ENCODE measurements at regions not wholly inside any gene's neighbourhood (a gene's known extent, or its start where the extent isn't known, plus 50 kb on each side); places are given as distances from the start of the nearest gene placed in this dataset.

DNA sequence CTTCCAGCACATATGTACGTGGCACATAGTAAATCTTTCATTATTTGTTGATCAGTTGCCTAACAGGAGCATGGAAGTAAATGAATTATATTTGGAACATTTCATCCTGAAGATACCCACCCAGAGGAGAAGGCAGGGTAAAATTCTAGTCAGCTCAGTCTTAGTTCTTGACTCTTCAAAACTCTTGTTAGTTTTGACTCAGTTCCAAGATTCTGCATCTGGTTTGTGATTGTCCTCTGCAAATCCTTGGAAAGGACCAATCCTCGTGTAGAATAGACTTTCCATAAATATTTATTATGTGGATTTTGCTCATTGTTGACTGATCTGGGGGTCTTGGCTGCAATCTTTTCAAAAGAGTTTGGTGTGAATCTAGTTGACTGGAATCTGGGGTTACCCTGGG is 257.5 kb upstream of the FAT1 start:
- intact Hi-C loops (cut with DNase I, micrococcal nuclease), result no loop called here
- H3K36me3 Mint-ChIP-seq (ENCODE audit: low read depth), result no peaks in the 10 kb centered on the region
- H3K9me3 Mint-ChIP-seq, result peaks cover 4% of the 10 kb centered on the region
- no peak for TF ChIP-seq CTCF (IDR thresholded peaks at IDR 0.05)
- H3K36me3 ChIP-seq (ENCODE audit: insufficient read depth, low read length), result no peaks in the 10 kb centered on the region
- no peak overlapping the region for H3K4me3 ChIP-seq (ENCODE audit: low read length)
- no peaks in the 10 kb centered on the region for H3K4me1 Mint-ChIP-seq (ENCODE audit: low read depth)
- CTCF ChIA-PET, result no interaction called here
- ATAC-seq (ENCODE audit: poor library complexity) (no peak), DNase-seq (no peak)
- no peak overlapping the region for H3K27ac ChIP-seq (ENCODE audit: low read depth in 1 of 2, low read length in 2 of 2)
- no peaks in the 10 kb centered on the region for H3K27me3 ChIP-seq (ENCODE audit: control insufficient read depth in 1 of 2, insufficient read depth in 2 of 2, low read length in 2 of 2)
- H3K9me3 ChIP-seq (ENCODE audit: control insufficient read depth in 1 of 2, insufficient read depth in 1 of 2, low read length in 2 of 2), result peaks cover 0 to 10% of the 10 kb centered on the region in 2 experiments
- no peak overlapping the region for H3K4me3 Mint-ChIP-seq
- POLR2A ChIA-PET, result no interaction called here
- H3K27me3 Mint-ChIP-seq, result no peaks in the 10 kb centered on the region
- H3K4me1 ChIP-seq (ENCODE audit: insufficient read depth, low read length), result no peaks in the 10 kb centered on the region
- H3K27ac Mint-ChIP-seq, result no peak overlapping the region

DNA sequence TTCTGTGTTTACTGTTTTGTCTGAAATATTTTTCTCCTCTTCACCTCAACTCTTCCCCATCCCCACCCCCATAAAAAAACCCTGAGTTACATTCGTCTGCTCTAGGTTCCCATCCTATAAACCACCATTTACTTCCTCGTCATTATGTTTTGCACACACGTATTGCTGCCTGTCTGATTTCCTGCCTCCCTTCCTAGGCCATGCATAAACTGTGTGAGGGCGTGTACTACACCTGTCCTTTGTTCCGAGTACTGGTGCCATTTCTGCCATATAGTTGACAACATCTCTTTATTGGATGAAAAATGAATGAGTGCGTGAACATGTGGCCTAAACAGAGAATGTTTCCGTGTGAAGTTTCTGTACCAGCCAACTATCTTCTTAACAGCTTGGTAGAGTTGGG is 258.5 kb upstream of the FAT1 start:
- Mint-ChIP-seq H3K9me3 (peaks cover 7% of the 10 kb centered on the region), H3K4me1 (ENCODE audit: low read depth) (no peaks in the 10 kb centered on the region)
- H3K27ac ChIP-seq (ENCODE audit: low read depth in 1 of 2, low read length in 2 of 2), result no peak overlapping the region

DNA sequence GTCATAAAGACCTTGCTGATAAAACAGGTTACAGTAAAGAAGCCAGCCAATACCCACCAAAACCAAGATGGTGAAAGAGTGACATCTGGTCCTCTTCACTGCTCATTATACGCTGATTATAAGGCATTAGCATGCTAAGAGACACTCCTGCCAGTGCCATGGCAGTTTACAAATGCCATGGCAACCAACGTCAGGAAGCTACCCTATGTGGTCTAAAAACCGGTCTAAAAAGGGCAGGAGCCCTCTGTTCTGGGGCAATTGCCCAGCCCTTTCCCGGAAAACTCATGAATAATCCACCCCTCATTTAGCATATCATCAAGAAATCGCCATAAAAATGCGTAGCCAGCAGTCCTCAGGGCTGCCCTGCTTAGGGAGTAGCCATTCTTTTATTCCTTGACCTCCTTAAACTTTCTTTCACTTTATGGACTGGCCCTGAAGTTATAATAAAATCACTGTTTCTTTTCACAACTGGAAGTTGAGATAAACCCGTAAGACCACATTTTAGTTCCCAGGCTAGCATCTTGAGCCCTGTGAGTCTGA is 260.5 kb upstream of the FAT1 start:
- CTCF ChIA-PET, result no interaction called here
- Histone ChIP-seq H3K9me3 (ENCODE audit: control insufficient read depth in 1 of 2, insufficient read depth in 1 of 2, low read length in 2 of 2) (peaks cover 0 to 5% of the 10 kb centered on the region in 2 experiments), H3K4me1 (ENCODE audit: insufficient read depth, low read length) (no peaks in the 10 kb centered on the region), H3K27ac (ENCODE audit: low read depth in 1 of 2, low read length in 2 of 2) (no peak overlapping the region), H3K27me3 (ENCODE audit: control insufficient read depth in 1 of 2, insufficient read depth in 2 of 2, low read length in 2 of 2) (no peaks in the 10 kb centered on the region), H3K36me3 (ENCODE audit: insufficient read depth, low read length) (no peaks in the 10 kb centered on the region), H3K4me3 (ENCODE audit: low read length) (no peak overlapping the region)
- POLR2A ChIA-PET, result no interaction called here
- Mint-ChIP-seq H3K4me1 (ENCODE audit: low read depth) (no peaks in the 10 kb centered on the region), H3K27me3 (no peaks in the 10 kb centered on the region), H3K36me3 (ENCODE audit: low read depth) (no peaks in the 10 kb centered on the region), H3K27ac (no peak overlapping the region), H3K4me3 (no peak overlapping the region), H3K9me3 (peaks cover 7% of the 10 kb centered on the region)
- no peak for TF ChIP-seq CTCF (IDR thresholded peaks at IDR 0.05)
- DNase-seq (no peak), ATAC-seq (ENCODE audit: poor library complexity) (no peak)
- intact Hi-C loops (cut with DNase I, micrococcal nuclease), result no loop called here

More for the DNA sequence above, 258.5 kb upstream of the FAT1 start:
- no peaks in the 10 kb centered on the region for H3K27me3 Mint-ChIP-seq
- no peak overlapping the region for H3K27ac Mint-ChIP-seq
- DNase-seq, result no peak
- ATAC-seq (ENCODE audit: poor library complexity), result no peak
- H3K36me3 ChIP-seq (ENCODE audit: insufficient read depth, low read length), result no peaks in the 10 kb centered on the region
- no peak overlapping the region for H3K4me3 ChIP-seq (ENCODE audit: low read length)
- TF ChIP-seq CTCF (IDR thresholded peaks at IDR 0.05), result no peak
- no peak overlapping the region for H3K4me3 Mint-ChIP-seq
- CTCF ChIA-PET, result no interaction called here
- H3K4me1 ChIP-seq (ENCODE audit: insufficient read depth, low read length), result no peaks in the 10 kb centered on the region
- no peaks in the 10 kb centered on the region for H3K27me3 ChIP-seq (ENCODE audit: control insufficient read depth in 1 of 2, insufficient read depth in 2 of 2, low read length in 2 of 2)
- POLR2A ChIA-PET, result no interaction called here
- H3K36me3 Mint-ChIP-seq (ENCODE audit: low read depth), result no peaks in the 10 kb centered on the region
- peaks cover 0 to 10% of the 10 kb centered on the region in 2 experiments for H3K9me3 ChIP-seq (ENCODE audit: control insufficient read depth in 1 of 2, insufficient read depth in 1 of 2, low read length in 2 of 2)
- intact Hi-C loops (cut with DNase I, micrococcal nuclease), result no loop called here
